ENCODE measurements at regions not wholly inside any gene's neighbourhood (a gene's known extent, or its start where the extent isn't known, plus 50 kb on each side); places are given as distances from the start of the nearest gene placed in this dataset.

DNA sequence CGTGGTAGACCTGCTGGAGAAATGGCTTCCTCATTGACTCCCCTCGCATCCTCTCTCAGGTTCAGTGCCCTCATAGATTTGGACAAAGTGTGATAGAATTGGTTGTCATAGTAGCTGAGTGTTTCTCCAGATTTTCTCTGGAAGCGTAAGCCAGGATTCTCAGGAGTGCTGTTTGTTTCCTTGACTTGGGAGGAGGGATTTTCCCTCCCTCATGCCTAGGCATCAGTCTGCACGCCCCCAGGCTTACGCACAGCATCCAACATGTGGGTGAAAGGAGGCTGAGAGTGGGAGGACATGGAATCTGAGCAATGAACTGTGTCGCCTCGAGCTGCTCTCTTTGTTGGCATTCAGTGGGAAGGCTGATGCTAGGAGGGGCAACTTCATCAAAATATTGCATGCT is 503.5 kb downstream of the LTN1 start:
- no peak for TF ChIP-seq SIN3A (IDR thresholded peaks at IDR 0.05; ENCODE audit: borderline replicate concordance, insufficient read depth, low read depth, low read length)
- TF ChIP-seq, protein P1, sequence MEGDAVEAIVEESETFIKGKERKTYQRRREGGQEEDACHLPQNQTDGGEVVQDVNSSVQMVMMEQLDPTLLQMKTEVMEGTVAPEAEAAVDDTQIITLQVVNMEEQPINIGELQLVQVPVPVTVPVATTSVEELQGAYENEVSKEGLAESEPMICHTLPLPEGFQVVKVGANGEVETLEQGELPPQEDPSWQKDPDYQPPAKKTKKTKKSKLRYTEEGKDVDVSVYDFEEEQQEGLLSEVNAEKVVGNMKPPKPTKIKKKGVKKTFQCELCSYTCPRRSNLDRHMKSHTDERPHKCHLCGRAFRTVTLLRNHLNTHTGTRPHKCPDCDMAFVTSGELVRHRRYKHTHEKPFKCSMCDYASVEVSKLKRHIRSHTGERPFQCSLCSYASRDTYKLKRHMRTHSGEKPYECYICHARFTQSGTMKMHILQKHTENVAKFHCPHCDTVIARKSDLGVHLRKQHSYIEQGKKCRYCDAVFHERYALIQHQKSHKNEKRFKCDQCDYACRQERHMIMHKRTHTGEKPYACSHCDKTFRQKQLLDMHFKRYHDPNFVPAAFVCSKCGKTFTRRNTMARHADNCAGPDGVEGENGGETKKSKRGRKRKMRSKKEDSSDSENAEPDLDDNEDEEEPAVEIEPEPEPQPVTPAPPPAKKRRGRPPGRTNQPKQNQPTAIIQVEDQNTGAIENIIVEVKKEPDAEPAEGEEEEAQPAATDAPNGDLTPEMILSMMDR (IDR thresholded peaks at IDR 0.05): no peak
